ENCODE measurements at regions not wholly inside any gene's neighbourhood (a gene's known extent, or its start where the extent isn't known, plus 50 kb on each side); places are given as distances from the start of the nearest gene placed in this dataset.

DNA sequence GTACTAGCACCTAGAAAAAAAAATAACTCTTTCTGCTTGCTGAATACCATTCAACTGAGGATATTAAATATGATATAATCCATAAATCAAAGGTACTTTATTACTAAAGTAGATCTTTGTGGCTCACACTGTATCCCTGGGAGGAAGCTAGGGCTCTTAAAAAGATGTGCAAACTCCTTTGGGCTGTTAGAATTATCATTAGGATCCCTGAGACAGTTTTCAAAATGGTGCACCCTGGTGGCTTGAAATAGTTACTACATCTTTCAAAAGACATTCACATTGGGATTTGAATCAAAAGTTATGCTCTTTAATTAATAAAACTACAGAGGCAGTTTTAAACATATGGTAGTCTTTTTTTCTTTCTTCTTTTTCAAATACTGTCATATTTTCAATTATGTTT is 228.5 kb upstream of the G2E3 start:
- TF ChIP-seq POLR2AphosphoS5 (IDR thresholded peaks at IDR 0.05) (no peak), CTCF (IDR thresholded peaks at IDR 0.05) (no peak), POLR2A (IDR thresholded peaks at IDR 0.05) (no peak)

All from upper lobe of left lung (tissue), 4 donors.